Gastroesophageal sphincter (tissue), 3 donors: ENCODE measurements at regions not wholly inside any gene's neighbourhood (a gene's known extent, or its start where the extent isn't known, plus 50 kb on each side); places are given as distances from the start of the nearest gene placed in this dataset.

Source experiments
- CTCF ChIP-seq, 4 experiments: fragments of 200-600 bp in 2 of 4; fragments of 450-650 bp in 2 of 4; sonication (generic) in 1 of 4; IDR thresholded peaks; one replicate each; pipeline ENCODE4 v1.5.1; 2017 to 2019; ENCODE audit warnings: antibody characterized with exemption in 4 of 4, mild to moderate bottlenecking in 2 of 4, moderate library complexity in 2 of 4
- POLR2AphosphoS5 ChIP-seq: sonication (generic); formaldehyde crosslinking; IDR thresholded peaks from one replicate; pipeline ENCODE4 v1.6.1; 2017; ENCODE audit warnings: antibody characterized with exemption

GRCh38 chr12:20187456-20187855 lies 180.9 kb upstream of the PDE3A start:
- TF ChIP-seq CTCF (IDR thresholded peaks at IDR 0.05) = no peak
- TF ChIP-seq POLR2AphosphoS5 = no peak
